GM04504 (cell line): ENCODE measurements at regions not wholly inside any gene's neighbourhood (a gene's known extent, or its start where the extent isn't known, plus 50 kb on each side); places are given as distances from the start of the nearest gene placed in this dataset.

Experiments
- DNase-seq: peaks from one replicate; pipeline ENCODE4 v3.0.0-alpha.2; 2012; ENCODE audit warnings: low read depth

DNA sequence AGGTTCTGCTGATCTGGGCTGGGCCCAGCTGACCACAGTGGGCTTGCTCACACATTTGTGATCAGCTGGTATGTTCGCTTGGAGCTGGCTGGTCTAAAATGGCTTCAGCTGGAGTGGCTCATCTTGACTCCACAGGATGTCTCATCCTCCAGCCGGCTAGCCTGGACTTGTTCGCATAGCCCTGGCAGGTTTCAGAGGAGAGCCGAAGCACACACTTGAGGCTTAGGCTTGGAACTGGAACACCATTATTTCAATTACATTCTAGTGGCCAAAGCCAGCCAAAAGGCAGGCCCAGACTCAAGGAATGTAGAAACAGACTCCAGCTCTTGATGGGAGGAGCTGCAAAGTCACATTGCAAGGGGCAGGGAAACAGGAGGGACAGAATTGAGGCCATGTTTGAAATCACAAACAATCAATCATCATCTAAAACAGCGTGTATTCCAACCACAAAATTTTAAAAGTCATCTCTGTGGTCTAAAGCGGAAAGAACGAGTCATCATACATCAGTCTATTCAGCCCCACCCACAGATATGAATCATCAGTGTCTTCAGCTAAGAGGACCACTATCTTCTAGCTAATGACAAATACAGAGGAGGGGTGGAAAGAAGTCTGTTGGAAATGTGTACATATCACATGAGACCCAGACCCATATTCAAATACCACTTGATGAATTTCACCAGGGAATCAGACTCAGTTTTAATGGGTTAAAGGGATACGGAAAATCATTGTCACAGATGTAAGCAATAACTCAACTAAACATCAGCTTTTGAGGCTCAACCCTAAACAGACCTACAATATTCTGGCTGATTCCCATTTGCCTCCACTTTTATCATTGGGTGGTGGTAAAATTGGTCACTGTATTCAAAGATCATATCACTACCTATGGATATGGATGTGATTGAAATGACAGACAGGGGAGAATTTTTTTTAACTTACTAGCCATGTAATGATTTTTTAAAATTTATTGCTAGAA lies 139.0 kb upstream of the MKLN1 start:
- DNase-seq = peak; percentile 98

DNA sequence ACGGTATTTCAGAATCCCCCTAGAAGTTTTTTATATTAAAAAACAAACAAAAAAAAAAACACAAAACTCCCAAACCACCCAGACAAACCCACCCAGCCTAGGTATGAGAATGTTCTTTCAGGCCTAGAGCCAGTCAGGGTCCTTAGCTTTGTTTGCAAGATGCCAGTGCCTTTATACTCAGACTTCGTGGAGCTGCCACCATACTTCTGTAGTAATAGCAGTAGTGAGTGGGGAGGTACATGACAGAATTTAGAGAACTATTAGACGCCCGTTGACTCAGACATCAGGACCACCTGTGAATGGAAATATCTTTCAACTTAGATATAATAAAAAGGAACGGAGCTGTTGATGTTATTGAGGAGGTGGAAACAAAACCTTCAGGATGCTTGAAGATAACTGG lies 138.2 kb upstream of the MKLN1 start:
- DNase-seq = no peak

DNA sequence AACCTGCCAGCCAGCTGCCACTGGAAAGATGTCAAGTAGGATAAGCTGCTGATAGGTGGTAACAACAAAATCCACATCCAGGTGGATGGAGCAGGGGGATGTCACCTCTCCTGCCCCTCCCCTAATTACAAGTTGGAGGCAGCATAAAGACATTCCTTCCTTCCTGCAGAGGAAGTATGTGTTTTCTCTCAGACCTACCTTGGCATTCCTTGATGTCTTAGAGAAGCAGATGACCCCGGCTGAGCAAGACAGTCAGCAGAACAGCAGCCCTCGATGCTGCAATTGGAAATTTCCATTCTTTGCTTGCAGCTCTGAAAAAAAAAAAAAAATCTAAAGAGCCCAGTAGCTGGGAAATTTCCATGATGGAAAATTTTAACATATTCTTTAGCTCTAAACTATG lies 137.5 kb upstream of the MKLN1 start:
- no peak for DNase-seq

DNA sequence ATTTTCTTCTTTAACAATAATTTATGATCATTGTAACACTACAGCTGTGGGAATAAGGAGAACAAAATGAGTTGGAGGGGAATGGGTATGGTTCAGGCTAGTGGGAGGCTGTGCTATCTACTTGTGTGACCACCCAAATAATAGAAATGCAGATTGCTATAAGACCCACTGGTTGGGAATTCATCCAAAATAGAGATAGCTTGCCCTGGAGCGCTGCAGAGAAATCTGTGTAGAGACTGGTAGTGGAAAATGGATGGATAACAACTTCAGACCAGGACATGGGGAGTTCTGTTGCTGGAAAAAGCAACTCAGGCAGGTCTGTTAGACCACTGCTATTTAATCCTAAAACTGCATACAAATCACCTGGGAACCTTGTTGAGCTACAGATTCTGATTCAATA lies 137.1 kb upstream of the MKLN1 start:
- no peak for DNase-seq

DNA sequence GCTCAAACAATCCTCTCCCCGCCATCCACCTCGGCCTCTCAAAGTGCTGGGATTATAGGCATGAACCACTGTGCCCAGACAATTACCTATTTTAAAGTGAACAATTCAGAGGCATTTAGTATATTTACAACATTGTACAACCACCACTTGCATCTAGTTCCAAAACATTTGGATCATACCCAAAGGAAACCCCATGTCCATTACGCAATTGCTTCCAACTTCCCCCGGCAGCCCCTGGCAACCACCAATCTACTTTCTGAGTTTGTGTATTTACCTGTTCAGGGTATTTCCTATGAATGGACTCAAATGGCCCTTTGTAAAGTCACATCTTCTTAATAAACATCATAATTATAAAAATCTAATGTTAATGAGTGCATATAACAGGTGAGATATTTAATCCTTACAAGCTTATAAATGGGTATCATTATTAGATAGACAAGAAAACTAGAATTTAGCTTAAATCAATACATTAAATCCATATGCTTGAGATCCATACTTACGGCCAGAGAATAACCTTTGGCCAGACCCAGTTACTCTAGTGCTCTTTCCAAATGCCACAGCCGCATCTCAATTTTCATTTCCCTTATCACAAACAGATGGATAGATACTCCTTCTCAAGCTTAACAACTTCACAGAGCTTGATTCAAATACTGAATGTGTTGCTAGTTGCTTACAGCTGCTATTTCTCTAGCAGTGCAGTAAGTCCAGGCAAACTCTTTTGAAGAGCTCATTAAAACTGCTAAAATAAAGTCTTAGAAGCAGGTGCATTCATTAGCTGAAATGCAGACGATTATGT lies 133.4 kb upstream of the MKLN1 start:
- DNase-seq = no peak

DNA sequence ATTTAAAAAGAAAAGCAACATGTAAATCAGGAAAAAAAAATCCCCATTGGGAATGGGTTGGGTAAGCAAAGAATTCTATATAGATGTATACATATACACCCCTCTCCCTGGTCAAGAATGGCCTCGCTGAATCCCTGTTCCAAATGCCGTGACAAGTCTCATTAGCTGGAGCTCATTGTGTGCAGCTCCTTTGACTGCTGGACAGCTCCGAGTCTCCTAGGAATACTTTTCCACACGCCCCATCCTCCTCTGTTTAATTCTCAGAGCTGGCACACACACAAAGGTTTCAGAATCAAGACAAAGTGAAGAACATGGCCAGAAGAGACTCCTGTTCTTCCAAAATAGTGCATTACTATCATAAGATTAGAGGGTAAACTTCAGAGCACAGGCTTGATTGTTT lies 130.9 kb upstream of the MKLN1 start:
- DNase-seq = no peak

DNA sequence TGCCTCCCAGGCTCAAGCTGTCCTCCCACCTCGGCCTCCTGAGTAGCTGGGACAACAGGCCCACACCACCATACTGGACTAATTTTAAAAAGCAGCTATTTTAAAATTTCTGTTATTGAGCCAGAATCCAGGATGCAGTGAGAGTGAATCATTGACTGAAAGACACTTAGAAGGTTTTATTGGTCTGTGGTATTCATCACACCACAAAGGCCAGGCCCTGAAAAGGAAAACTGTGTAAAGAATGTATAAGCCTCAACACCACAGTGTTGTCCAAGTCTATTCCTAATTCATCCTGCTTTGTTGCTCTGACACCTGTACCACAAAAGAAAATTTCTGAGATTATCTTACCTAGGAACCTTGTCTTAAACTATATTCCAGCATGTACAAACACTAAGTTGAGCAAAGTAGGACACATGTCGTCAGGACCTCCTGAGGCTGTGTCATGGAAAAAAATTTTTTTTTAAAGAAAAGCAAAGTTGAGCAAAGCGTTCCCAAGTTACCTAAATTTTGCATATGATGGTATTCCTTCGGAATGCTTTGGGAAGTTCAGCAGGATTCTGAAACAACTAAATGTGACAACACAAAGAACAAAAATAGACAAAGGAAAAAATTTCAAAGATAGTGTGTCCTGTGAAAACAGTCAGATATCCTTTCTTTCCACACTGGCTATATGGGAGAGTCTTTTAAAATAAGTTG lies 129.6 kb upstream of the MKLN1 start:
- DNase-seq = peak; percentile 68

DNA sequence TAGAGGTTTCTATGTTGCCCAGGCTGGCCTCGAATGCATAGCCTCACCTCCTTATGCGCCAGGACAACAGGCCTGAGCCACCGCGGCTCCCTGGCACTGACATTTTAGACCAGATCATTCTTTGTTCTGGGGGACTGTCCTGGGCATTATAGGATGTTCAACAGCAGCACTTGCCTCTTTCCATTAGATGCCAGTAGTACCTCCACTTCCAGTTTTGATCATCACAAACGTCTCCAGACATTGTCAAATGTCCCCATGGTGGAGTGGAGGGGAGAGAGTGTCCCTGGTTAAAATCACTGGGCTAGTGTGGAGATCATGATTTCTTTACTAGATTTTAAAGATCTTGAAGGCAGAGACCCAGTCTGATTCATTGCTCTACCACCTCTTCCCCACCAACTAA lies 125.2 kb upstream of the MKLN1 start:
- DNase-seq = no peak

DNA sequence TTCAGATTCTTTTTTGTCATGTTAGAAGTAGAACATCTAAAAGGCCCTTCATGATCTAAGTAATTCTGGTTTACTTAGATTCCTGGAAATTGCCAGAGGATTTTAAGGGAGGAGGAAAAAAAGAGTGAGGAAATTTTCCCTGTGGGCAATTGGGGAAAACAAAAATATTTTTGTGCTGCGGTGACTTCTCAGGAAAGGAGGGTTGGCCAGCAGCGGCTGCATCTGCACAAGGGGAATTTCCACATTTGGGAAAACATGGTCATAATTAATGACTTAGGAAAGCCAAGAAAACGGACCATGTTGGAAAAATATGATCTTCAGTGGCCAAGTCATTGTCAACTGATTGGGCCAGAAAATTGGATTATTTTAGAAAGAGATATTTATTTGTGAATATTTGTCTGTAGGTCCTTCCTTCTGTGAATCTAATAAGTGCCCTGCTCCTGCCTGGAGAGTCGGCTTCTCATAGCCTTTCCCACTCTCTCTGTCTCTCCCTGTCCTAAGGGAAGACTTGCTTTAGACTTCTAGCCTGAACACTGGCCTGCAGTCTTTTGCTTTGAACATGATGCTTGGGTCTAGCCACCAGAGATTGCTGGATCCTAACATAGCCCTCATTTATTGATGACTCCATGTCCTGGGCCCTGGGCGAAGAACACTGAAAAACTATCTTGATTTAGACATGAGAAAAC lies 124.2 kb upstream of the MKLN1 start:
- no peak for DNase-seq

DNA sequence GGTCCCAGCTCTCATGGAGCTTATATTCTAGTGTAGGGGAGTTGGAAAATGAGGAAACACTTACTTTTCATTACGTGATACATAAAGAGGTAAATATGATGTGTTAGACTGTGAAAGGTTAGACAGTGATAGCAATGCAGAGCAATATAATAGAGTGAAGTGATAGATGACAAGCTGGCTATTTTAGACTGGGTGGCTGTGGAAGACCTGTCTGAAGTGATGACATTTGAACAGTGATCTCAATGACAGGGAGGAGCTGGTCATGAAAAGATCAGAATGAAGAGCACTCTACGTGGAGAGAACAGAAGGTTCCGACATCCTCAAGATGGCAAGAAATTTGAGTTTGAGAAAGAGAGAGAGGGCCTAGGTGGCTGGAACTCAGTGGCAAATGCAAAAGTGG lies 118.9 kb upstream of the MKLN1 start:
- no peak for DNase-seq

DNA sequence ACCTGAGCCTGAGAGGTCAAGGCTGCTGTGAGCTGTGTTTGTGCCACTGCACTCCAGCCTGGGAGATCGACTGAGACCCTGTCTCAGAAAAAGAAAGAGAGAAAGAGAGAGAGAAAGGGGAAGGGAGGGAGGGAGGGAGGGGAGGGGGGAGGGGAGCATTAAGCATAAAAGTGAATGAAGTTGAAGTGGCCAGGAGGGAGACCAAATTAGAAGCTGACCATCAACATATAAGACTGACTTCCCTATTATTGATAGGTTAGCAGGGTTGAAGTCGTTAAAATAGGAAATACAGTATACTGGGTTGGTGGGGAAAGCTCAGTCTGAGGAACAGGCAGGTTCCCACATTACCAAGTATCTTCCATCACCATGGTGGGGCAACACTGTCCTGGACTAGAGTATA lies 117.1 kb upstream of the MKLN1 start:
- no peak for DNase-seq

DNA sequence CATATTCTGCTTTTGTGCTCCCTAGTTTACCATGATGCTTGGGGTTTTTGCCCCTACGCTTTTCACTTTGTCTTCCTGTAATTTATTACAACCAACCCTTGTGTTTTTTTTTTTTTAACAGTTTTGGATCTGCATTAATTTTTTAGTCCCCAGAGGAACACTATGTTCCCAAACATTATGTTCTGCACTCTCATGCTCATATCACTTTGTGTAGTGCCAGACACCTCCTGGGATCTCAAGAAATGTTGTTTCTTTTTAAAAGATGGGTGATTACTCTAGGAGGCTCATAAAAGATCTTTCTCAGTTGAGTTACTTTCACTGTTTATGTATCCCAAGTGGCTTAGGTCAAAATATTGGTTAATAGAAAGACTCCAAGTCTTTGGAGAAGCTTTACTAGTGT lies 116.2 kb upstream of the MKLN1 start:
- no peak for DNase-seq

DNA sequence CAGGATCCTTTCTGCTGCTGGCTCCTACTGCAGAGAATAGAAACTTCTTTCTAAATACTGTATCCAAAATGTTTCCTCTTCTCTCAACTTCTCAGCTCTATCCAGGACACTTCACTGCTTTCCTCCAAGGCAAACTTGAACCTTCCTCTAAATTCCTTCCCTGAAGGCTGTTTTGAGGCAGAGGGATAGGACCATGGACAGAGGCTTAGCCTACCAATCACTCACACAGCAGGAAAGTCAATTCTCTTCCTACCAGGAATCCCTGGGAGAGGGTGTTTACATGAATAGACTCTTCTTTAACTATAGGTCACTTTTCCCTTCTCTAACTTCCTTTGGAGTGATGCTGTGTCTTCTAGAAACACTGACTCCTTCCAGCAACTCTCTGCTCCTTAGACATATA lies 115.6 kb upstream of the MKLN1 start:
- no peak for DNase-seq

DNA sequence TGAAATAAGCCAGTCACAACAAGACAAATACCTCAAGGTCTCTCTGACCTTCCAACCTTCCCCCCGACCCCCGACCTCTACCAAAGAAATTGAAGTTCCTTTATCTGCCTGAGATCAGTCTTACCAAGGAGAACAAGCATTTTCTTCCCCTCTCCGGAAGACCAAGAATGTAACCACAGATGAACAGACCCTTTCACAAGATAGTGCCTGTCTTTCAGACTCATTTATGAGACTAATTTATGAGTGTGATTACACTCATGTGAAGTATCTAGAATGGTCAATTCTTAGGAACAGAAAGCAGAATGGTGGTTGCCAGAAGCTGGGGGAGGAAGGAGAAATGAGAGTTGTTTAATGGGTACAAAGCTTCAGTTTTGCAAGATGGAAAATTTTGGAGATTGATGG lies 108.9 kb upstream of the MKLN1 start:
- DNase-seq = no peak

DNA sequence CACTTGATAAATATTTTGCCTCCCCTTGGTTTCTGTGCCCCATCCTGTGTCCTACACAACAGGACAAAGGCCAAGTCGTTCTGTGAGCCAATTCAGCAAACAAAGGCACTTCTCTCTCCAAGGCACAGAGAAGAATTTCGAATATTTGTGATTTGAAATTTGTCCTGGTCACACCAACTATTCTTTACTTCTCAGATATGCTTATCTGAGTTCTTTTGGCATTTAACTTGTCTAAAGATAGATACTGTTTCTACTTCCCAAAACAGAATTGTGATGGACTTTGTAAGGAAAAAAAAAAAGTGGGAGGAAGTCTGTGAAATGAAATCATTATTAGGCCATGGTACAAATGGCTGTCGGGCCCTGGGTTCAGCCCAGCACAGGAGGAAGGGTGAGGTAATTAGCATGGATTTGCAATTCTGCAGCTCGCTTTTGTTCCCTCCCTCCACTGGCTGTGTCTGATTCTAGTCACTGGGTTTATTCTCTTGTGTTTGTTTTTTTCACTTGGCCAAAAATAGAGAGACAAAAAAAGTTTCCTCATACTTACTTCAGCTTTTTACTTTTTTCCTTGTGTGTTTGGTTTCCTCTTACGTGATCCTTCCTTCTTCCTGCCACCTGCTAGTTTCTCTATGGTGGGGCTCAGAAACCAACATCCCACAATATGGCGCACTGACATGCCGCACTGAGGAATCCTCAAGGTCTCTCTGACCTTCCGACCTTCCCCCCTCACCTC lies 108.2 kb upstream of the MKLN1 start:
- DNase-seq = no peak

DNA sequence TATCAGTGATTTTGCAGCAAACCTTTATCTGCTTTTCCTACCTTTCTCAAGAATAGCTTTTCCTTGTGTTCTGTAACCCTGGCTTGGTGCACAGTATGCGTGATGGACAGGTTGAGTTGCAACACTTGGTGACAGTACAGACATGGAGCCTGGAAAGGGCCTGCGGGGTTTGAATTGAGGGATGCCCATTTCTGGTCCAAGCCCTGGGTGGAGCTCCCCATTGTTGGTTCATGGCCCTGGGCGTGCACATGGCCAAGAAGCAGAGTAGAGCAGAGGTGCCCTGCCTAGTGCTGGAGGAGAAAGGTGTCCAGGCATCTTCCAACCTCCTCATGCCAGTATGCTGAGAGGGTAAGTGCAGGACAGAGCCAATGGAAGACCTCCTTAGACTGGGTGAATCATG lies 106.6 kb upstream of the MKLN1 start:
- no peak for DNase-seq

DNA sequence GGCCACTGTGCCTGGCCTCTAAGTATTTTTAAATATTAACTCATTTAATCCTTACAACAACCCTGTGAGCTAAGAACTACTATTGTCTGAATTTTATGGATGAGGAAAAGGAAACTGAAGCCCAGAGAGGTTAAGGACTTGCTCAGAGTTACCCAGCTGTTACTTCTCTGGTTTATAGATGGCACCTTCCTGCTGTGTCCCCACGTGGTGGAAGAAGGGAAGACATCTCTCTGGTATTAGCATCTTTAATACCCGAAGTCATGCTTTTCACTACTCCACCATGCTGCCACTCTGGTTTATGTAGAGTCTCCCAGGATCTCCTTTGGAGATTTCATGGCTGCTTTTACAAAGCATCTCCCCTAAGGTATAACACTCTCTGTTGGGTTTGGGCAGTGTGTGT lies 105.5 kb upstream of the MKLN1 start:
- DNase-seq = no peak

DNA sequence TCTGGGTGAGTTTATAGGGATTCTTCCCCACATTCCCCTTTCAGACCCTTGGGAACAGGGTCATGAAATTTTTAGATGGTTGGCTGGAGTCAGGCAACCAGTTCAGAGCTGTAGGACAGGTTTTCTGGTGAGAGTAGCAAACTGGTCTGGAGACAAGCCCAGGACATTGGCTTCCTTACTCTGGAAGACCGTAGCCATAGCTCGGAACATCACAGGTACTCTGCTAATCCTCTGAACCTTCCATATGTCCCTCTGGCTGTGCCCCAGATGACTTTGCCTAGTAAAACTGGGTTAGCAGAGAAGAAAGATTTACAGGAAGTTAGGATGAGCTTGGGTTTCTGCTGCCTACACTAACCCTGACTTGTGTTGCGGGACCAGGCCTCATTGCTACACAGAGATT lies 104.5 kb upstream of the MKLN1 start:
- no peak for DNase-seq

DNA sequence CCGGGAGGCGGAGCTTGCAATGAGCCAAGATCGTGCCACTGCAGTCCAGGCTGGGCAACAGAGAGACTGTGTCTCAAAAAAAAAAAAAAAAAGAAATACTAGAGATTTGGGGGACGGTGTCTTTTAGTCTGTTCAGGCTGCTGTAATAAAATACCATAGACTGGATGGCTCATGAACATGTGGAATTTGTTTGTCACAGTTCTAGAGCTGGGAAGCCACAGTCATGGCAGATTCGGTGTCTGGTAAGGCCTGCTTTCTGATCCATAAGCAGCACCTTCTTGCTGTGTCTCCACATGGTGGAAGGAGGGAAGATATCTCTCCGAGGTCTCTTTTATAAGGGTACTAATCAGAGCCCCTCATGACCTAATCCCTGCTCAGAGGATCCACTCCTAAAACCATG lies 102.7 kb upstream of the MKLN1 start:
- no peak for DNase-seq

DNA sequence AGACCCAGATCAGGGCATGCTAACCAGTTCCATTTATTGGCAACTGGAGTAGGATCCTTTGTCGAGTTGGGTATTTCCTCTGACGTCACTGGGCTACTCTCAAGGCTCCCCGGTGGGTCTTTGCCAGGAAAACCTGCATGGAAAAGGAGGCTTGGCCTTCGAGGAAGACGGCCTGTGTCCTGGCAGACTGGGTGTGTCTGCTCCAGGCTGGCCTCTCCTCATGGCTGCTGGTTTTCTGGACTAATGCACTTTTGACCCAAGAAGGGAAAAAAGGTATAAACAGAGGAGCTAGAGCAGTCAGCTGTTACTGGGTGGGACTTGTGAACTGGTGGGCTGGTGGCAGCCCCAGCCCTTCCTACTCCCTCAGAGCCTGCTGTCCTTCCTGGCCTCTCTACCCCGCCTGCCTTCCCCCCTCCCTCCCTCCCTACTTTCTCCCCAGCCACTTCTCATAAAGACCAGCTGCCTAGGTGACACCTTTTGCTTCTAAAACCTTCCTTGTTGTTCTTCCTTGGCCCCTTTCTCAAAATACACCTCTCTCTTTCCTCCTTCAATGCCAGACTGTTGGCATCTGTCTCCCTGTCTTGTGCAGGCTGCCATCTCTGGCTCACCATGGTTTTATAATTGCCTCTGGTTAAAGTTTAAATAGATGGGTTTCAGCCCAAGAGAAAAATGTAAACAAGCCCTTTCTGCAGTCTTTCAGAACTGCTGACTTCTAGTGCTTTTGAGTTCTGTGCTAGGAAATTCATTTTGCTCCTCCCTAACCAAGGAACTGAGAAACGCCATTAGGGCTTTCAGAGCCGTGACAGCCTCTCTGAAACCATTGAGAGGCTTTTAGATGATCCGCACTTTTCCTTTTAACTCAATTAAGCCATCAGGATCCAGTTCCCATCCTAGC lies 101.8 kb upstream of the MKLN1 start:
- DNase-seq = no peak

DNA sequence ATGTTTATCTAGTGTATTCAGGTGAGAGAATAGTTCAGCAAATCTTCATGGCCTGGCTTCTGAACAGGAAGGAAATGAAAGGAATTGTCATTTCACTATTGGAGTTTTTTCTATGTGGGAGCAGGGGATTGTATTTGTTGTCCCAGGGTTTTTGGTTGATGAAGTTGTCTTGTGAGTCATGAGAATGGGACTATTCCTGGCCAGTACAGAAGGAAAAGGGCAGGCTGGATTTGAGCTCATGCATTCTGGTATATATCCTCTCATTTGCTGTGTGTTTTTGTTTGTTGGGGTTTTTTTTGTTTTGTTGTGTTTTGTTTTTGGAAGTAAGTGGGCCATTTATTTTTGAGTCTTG lies 101.2 kb upstream of the MKLN1 start:
- no peak for DNase-seq
